LNCAP (cell line): ENCODE measurements at regions not wholly inside any gene's neighbourhood (a gene's known extent, or its start where the extent isn't known, plus 50 kb on each side); places are given as distances from the start of the nearest gene placed in this dataset.

Source experiments
- CTCF ChIP-seq: fragments of 450-650 bp; IDR thresholded peaks from 2 replicates; pipeline ENCODE4 v1.5.1; 2017; ENCODE audit warnings: mild to moderate bottlenecking

GRCh38 chr18:44474067-44474411, 206.6 kb upstream of the SETBP1 start:
- TF ChIP-seq CTCF, result no peak

GRCh38 chr18:44474591-44474990, 206.1 kb upstream of the SETBP1 start:
- no peak for TF ChIP-seq CTCF

GRCh38 chr18:44482761-44483160, 197.9 kb upstream of the SETBP1 start:
- no peak for TF ChIP-seq CTCF

GRCh38 chr18:44495151-44495550, 185.5 kb upstream of the SETBP1 start:
- TF ChIP-seq CTCF, result no peak

GRCh38 chr18:44497311-44497710, 183.4 kb upstream of the SETBP1 start:
- TF ChIP-seq CTCF, result no peak

GRCh38 chr18:44497757-44498490, 182.8 kb upstream of the SETBP1 start:
- no peak for TF ChIP-seq CTCF

GRCh38 chr18:44500808-44501610, 179.7 kb upstream of the SETBP1 start:
- TF ChIP-seq CTCF, result no peak
